ENCODE measurements at regions not wholly inside any gene's neighbourhood (a gene's known extent, or its start where the extent isn't known, plus 50 kb on each side); places are given as distances from the start of the nearest gene placed in this dataset.

- TF ChIP-seq CTCF (IDR thresholded peaks at IDR 0.05; ENCODE audit: extremely low read depth in 1 of 2, insufficient read depth in 1 of 2, low read depth in 1 of 2, low read length in 2 of 2) (no peak), POLR2AphosphoS5 (IDR thresholded peaks at IDR 0.05; ENCODE audit: insufficient read depth, low read depth, low read length) (no peak), POLR2A (IDR thresholded peaks at IDR 0.05; ENCODE audit: low read depth, low read length) (no peak), EZH2 (IDR thresholded peaks at IDR 0.05; ENCODE audit: borderline replicate concordance, low read depth, low read length, severe bottlenecking) (no peak), JUN (IDR thresholded peaks at IDR 0.05; ENCODE audit: borderline replicate concordance, insufficient read depth, insufficient read length, low read depth) (no peak), MYC (IDR thresholded peaks at IDR 0.05; ENCODE audit: low read depth, low read length) (no peak)
- TF ChIP-seq, protein P1, sequence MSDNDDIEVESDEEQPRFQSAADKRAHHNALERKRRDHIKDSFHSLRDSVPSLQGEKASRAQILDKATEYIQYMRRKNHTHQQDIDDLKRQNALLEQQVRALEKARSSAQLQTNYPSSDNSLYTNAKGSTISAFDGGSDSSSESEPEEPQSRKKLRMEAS (IDR thresholded peaks at IDR 0.05; ENCODE audit: insufficient read depth, insufficient read length), result no peak
These were observed 52.1 kb upstream of the BEGAIN start for GRCh38 chr14:100639280-100639679.
